PFSK-1 (cell line): ENCODE measurements at regions not wholly inside any gene's neighbourhood (a gene's known extent, or its start where the extent isn't known, plus 50 kb on each side); places are given as distances from the start of the nearest gene placed in this dataset.

ENCODE experiments used
- FOXP2 ChIP-seq: optimal IDR thresholded peaks from 2 replicates; pipeline ENCODE3; 2011; ENCODE audit warnings: borderline replicate concordance, control low read depth, inconsistent platforms; ENCODE audit not compliant: insufficient read depth; ENCODE audit errors: extremely low read length, extremely low read depth
- POLR2AphosphoS5 ChIP-seq: IDR thresholded peaks from 2 replicates; pipeline ENCODE4 v1.6.1; 2012; ENCODE audit warnings: low read depth, mild to moderate bottlenecking, control low read depth, low read length, moderate library complexity
- REST ChIP-seq, 2 experiments: IDR thresholded peaks; 2 replicates each; pipeline versions ENCODE4 v1.6.1 to v1.8.0; 2011 to 2012; ENCODE audit warnings: low read depth in 2 of 2, low read length in 2 of 2, control low read depth in 1 of 2, inconsistent platforms in 1 of 2, mild to moderate bottlenecking in 1 of 2, moderate library complexity in 1 of 2; ENCODE audit not compliant: insufficient read depth in 1 of 2
- SIN3A ChIP-seq: IDR thresholded peaks from 2 replicates; pipeline ENCODE4 v1.6.1; 2012; ENCODE audit warnings: mild to moderate bottlenecking, low read length, moderate library complexity, borderline replicate concordance; ENCODE audit not compliant: insufficient read depth
- TAF1 ChIP-seq: IDR thresholded peaks from 2 replicates; pipeline ENCODE4 v1.6.1; 2012; ENCODE audit warnings: low read length, control low read depth, borderline replicate concordance; ENCODE audit not compliant: insufficient read depth

DNA sequence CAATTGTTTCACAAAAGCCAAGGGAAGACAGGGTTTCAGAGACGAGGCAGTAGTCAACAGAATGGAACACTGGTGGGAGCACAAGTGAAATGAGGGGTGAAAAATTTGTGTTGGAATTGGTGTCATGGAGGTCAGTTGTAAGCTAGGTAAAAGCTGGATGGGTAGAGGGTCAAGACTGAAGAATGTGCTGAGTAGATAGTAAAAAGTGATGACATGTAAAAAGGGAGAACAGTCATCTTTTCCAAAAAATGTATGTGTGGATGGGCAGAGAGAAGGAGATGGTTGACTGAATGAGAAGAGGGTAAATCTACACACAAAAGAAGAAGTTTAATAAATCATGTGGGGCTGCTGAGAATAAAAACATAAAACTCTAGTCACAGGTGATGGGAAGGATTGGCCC lies 92.7 kb upstream of the COL3A1 start:
- TF ChIP-seq REST (IDR thresholded peaks at IDR 0.05; ENCODE audit: insufficient read depth in 1 of 2, low read depth in 2 of 2, low read length in 2 of 2) (no peak), POLR2AphosphoS5 (no peak), TAF1 (no peak), FOXP2 (no peak), SIN3A (no peak)

DNA sequence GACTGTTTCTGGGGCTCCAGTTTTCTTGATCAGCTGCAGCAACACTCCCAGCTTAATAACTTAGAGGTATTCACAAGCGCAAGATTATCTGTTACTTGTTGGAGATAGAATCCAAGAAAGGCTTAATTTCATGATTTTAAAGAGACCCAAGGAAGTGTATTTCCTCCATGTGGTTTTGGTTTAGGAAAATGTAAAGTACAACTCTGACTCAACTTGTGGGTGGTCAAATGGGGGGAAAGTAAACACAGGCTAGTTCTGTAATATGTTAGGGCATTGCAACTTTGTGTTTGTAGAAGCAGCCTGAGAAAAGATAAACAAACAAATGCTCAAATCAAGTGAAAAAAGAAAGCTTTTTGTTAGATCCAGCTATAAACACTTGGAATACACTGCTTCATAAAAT lies 90.1 kb upstream of the COL3A1 start:
- TF ChIP-seq REST (IDR thresholded peaks at IDR 0.05; ENCODE audit: insufficient read depth in 1 of 2, low read depth in 2 of 2, low read length in 2 of 2): no peak
- no peak for TF ChIP-seq FOXP2
- no peak for TF ChIP-seq POLR2AphosphoS5
- TF ChIP-seq TAF1: no peak
- no peak for TF ChIP-seq SIN3A

DNA sequence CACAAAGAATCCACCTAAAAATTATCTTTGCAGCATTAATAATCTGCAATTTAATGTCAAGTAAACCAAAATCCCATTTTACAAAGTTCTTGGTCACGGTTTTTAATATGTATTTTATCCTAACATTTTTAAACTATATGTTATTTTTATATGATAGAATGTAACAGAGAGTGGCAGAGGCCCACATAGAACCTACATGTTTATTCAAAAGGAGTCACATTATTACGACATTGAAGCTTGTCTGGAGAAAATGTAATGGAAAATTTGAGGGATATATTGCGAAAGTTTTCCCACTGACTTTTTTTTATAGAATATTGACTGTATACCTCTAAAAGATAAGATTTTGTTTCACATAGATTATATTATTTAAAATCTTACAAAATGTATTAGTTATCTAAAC lies 89.7 kb upstream of the COL3A1 start:
- no peak for TF ChIP-seq FOXP2
- TF ChIP-seq SIN3A: no peak
- TF ChIP-seq TAF1: no peak
- no peak for TF ChIP-seq REST (IDR thresholded peaks at IDR 0.05; ENCODE audit: insufficient read depth in 1 of 2, low read depth in 2 of 2, low read length in 2 of 2)
- no peak for TF ChIP-seq POLR2AphosphoS5

- TF ChIP-seq TAF1 (no peak), REST (IDR thresholded peaks at IDR 0.05; ENCODE audit: insufficient read depth in 1 of 2, low read depth in 2 of 2, low read length in 2 of 2) (no peak), SIN3A (no peak), FOXP2 (no peak), POLR2AphosphoS5 (no peak)
Observed at GRCh38 chr2:188889187-188889586, 85.0 kb upstream of the COL3A1 start.

DNA sequence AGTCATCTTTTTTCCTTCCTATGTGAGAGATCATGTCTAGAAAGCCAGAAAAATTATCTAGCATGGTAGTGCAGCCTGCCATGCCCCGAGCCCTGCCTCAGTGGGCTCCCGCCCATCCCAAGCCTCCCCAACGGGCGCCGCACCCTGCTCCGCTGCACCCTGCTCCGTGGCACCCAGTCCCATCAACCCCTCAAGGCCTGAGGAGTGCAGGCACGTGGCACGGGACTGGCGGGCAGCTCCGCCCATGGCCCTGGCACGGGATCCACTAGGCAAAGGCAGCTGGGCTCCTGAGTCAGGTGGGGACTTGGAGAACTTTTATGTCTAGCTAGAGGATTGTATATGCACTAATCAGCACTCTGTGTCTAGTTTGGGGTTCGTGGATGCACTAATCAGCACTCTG lies 83.4 kb upstream of the COL3A1 start:
- TF ChIP-seq SIN3A (no peak), FOXP2 (no peak), POLR2AphosphoS5 (no peak), REST (IDR thresholded peaks at IDR 0.05; ENCODE audit: insufficient read depth in 1 of 2, low read depth in 2 of 2, low read length in 2 of 2) (no peak), TAF1 (no peak)
